HG02840 (cell line): ENCODE measurements at regions not wholly inside any gene's neighbourhood (a gene's known extent, or its start where the extent isn't known, plus 50 kb on each side); places are given as distances from the start of the nearest gene placed in this dataset.
"Not testable (repeated sequence)": the region's sequence is repeated elsewhere in the genome, so short reads cannot be mapped to it uniquely, and the experiment has no call there.

Source experiments
- ATAC-seq: cut with Tn5 transposase; IDR thresholded peaks from one replicate; pipeline ENCODE4 v1.9.1; 2021; ENCODE audit warnings: mild to moderate bottlenecking, moderate library complexity, moderate number of reproducible peaks; ENCODE audit not compliant: unreplicated experiment, low FRiP score

GRCh38 chr4:17251101-17251500 lies 260.8 kb downstream of the QDPR start:
- no peak for ATAC-seq

- ATAC-seq: no peak
Observed at GRCh38 chr4:17250591-17250990, 261.3 kb downstream of the QDPR start.

- ATAC-seq: no peak
Observed at GRCh38 chr4:17246656-17247055, 265.2 kb downstream of the QDPR start.

- ATAC-seq: no peak
Observed at GRCh38 chr4:17241835-17242234, 270.1 kb downstream of the QDPR start.

- no peak for ATAC-seq
Observed at GRCh38 chr4:17238633-17239032, 273.3 kb downstream of the QDPR start.

- no peak for ATAC-seq
Observed at GRCh38 chr4:17236686-17237085, 275.2 kb downstream of the QDPR start.

- ATAC-seq: no peak
Observed at GRCh38 chr4:17234678-17235077, 277.2 kb downstream of the QDPR start.

GRCh38 chr4:17232566-17233253 lies 279.2 kb downstream of the QDPR start:
- ATAC-seq: no peak

- not testable (repeated sequence) for ATAC-seq
Observed at GRCh38 chr4:17231880-17232475, 279.9 kb downstream of the QDPR start.

- ATAC-seq: no peak
Observed at GRCh38 chr4:17230727-17231126, 281.2 kb downstream of the QDPR start.

- no peak for ATAC-seq
Observed at GRCh38 chr4:17220816-17221215, 291.1 kb downstream of the QDPR start.

GRCh38 chr4:17218786-17219185 lies 293.1 kb downstream of the QDPR start:
- no peak for ATAC-seq

GRCh38 chr4:17206829-17207801 lies 304.8 kb downstream of the QDPR start:
- ATAC-seq: no peak

GRCh38 chr4:17204908-17205307 lies 306.5 kb upstream of the LDB2 start:
- ATAC-seq: no peak

- ATAC-seq: no peak
Observed at GRCh38 chr4:17203797-17204196, 305.4 kb upstream of the LDB2 start.

GRCh38 chr4:17197070-17197469 lies 298.6 kb upstream of the LDB2 start:
- ATAC-seq: no peak

GRCh38 chr4:17195461-17196275 lies 297.2 kb upstream of the LDB2 start:
- no peak for ATAC-seq

- ATAC-seq: no peak
Observed at GRCh38 chr4:17194586-17194985, 296.1 kb upstream of the LDB2 start.

- no peak for ATAC-seq
Observed at GRCh38 chr4:17189759-17190158, 291.3 kb upstream of the LDB2 start.

GRCh38 chr4:17189401-17189720 lies 290.9 kb upstream of the LDB2 start:
- ATAC-seq: no peak
